Colonic mucosa (tissue), 4 donors: ENCODE measurements at regions not wholly inside any gene's neighbourhood (a gene's known extent, or its start where the extent isn't known, plus 50 kb on each side); places are given as distances from the start of the nearest gene placed in this dataset.

Experiments
- DNase-seq: peaks from one replicate; pipeline ENCODE4 v3.0.0-alpha.2; 2020
- H3K27ac ChIP-seq: fragments of 200-600 bp; one replicate; pipeline ENCODE4 v1.8.0; 2021
- H3K27me3 ChIP-seq: fragments of 200-600 bp; one replicate; pipeline ENCODE4 v1.8.0; 2021
- H3K36me3 ChIP-seq: fragments of 200-600 bp; one replicate; pipeline ENCODE4 v1.8.0; 2021
- H3K4me1 ChIP-seq: fragments of 200-600 bp; one replicate; pipeline ENCODE4 v1.8.0; 2021; ENCODE audit warnings: mild to moderate bottlenecking
- H3K4me3 ChIP-seq: fragments of 200-600 bp; one replicate; pipeline ENCODE4 v1.8.0; 2021
- H3K9ac ChIP-seq, 2 donors: one replicate each; pipeline ENCODE4 v1.7.0; 2013; ENCODE audit warnings: control low read depth in 2 of 2, low read depth in 2 of 2, low read length in 2 of 2
- H3K9me3 ChIP-seq: fragments of 200-600 bp; one replicate; pipeline ENCODE4 v1.8.0; 2021
- intact Hi-C: fragments of 100-400 bp; cut with DNase I; formaldehyde crosslinking; loops from one replicate; pipeline ENCODE4 v1.14.1; 2022
- TF ChIP-seq, protein P1 (sequence below): fragments of 200-600 bp; IDR thresholded peaks from one replicate; pipeline ENCODE4 v1.8.0; 2022; ENCODE audit warnings: antibody characterized with exemption, mild to moderate bottlenecking
- donor health status: healthy.
- donor health status: DM: no; HTN: no; CAD: no.
- donor health status: DM: no; HTN: no; CAD: no.

DNA sequence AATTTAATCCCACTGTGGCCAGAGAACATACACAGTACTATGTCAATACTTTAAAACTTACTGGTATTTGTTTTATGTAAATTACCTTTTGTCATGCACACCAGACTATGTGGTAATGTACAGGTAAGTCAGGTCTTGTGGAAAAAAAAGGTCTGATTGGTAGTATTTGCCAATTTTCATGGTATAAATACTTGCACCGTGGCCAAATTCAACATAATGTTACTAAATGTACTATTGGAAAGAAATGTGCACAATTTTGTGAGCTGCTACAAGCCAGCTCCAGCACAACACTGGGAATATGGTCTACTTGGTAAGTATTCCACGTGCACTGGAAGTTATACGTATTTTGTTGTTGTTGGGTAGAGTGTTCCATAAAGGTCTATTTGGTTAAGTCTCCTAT lies 392.5 kb downstream of the RPS24 start:
- no peak for DNase-seq
- TF ChIP-seq, protein P1, sequence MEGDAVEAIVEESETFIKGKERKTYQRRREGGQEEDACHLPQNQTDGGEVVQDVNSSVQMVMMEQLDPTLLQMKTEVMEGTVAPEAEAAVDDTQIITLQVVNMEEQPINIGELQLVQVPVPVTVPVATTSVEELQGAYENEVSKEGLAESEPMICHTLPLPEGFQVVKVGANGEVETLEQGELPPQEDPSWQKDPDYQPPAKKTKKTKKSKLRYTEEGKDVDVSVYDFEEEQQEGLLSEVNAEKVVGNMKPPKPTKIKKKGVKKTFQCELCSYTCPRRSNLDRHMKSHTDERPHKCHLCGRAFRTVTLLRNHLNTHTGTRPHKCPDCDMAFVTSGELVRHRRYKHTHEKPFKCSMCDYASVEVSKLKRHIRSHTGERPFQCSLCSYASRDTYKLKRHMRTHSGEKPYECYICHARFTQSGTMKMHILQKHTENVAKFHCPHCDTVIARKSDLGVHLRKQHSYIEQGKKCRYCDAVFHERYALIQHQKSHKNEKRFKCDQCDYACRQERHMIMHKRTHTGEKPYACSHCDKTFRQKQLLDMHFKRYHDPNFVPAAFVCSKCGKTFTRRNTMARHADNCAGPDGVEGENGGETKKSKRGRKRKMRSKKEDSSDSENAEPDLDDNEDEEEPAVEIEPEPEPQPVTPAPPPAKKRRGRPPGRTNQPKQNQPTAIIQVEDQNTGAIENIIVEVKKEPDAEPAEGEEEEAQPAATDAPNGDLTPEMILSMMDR = no peak
- Histone ChIP-seq H3K4me1 (no peaks in the 10 kb centered on the region), H3K27ac (no peak overlapping the region), H3K36me3 (no peaks in the 10 kb centered on the region), H3K9me3 (no peaks in the 10 kb centered on the region), H3K9ac (no peak overlapping the region), H3K27me3 (no peaks in the 10 kb centered on the region), H3K4me3 (no peak overlapping the region)
- intact Hi-C loops = loop anchor here (10.0 kb wide), 2 partner anchors 229 to 769 kb away; no protein-coding TSS in a partner anchor

DNA sequence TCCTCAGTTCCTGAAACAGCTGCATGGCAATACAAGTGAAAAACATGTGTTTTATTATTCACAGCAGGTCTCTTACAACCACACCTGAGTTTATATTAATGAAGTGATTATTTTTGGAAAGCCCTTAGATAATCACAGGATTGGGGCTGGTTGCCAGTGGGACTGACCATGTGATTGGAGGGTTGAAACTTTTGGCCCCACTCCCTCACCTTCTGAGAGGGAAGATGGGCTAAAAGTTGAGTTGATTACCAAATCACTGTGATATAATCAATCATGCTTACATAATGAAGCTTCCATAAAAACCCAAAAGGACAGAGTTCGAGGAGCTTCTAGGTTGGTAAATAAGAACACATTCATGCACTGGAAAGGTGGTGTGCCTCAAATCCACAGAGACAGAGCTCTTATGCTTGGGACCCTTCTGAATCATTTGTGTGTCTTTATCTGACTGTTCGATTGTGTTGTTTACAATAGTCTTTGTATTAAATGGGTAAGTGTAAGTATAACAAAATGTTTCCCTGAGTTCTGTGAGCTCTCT lies 393.9 kb downstream of the RPS24 start:
- TF ChIP-seq, protein P1 = no peak
- H3K36me3 ChIP-seq = no peaks in the 10 kb centered on the region
- no peak overlapping the region for H3K4me3 ChIP-seq
- no peak overlapping the region for H3K27ac ChIP-seq
- H3K4me1 ChIP-seq = no peaks in the 10 kb centered on the region
- intact Hi-C loops = loop anchor here (10.0 kb wide), 2 partner anchors 227 to 767 kb away; no protein-coding TSS in a partner anchor
- no peaks in the 10 kb centered on the region for H3K27me3 ChIP-seq
- no peak overlapping the region for H3K9ac ChIP-seq
- no peaks in the 10 kb centered on the region for H3K9me3 ChIP-seq
- DNase-seq = no peak

DNA sequence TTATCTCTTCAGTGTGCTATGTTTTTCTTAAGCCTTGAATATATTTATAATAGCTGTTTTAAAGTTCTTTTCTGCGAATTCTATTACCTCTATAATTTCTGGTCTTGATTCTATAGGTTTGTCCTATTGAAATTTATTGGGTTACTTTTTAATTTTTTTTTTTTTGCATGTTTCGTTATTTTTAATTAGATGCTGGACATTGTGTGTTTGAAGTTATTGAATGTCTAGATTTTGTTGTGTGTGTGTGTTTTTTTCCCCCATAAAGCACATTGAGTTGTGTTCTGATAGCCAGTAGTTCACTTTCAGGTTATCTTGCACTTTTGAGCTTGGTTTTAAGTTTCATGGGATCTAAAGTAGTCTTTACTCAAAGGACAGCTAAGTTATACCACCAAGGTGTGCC lies 394.9 kb downstream of the RPS24 start:
- intact Hi-C loops = loop anchor here (10.0 kb wide), 2 partner anchors 226 to 766 kb away; no protein-coding TSS in a partner anchor
- Histone ChIP-seq H3K4me3 (no peak overlapping the region), H3K4me1 (no peaks in the 10 kb centered on the region), H3K27ac (no peak overlapping the region), H3K36me3 (no peaks in the 10 kb centered on the region), H3K9me3 (no peaks in the 10 kb centered on the region), H3K9ac (no peak overlapping the region), H3K27me3 (no peaks in the 10 kb centered on the region)
- DNase-seq = no peak
- TF ChIP-seq, protein P1 = no peak

DNA sequence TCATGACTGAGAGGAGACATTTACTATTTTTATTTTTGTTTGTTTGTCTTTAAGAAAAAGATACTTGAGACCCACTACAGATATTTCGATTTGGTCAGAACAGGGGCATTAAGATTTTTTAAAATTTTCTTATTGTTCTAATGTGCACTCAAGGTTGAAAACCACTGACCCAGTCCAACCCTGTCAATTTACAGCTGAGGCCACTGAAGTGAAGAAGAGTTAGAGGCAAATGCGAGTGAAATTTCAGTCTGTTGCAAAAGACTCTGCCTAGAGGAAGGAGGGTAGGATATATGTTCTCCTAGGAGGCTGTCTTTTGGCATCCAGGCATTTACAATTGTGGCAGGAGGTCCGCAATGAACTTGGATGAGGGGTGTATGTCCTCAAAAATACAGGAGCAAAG lies 396.3 kb downstream of the RPS24 start:
- Histone ChIP-seq H3K9ac (no peak overlapping the region), H3K4me3 (no peak overlapping the region), H3K27me3 (no peaks in the 10 kb centered on the region), H3K36me3 (no peaks in the 10 kb centered on the region), H3K4me1 (no peaks in the 10 kb centered on the region), H3K27ac (no peak overlapping the region), H3K9me3 (no peaks in the 10 kb centered on the region)
- intact Hi-C loops = loop anchor here (10.0 kb wide), 2 partner anchors 225 to 765 kb away; no protein-coding TSS in a partner anchor
- DNase-seq = no peak
- TF ChIP-seq, protein P1 = no peak

DNA sequence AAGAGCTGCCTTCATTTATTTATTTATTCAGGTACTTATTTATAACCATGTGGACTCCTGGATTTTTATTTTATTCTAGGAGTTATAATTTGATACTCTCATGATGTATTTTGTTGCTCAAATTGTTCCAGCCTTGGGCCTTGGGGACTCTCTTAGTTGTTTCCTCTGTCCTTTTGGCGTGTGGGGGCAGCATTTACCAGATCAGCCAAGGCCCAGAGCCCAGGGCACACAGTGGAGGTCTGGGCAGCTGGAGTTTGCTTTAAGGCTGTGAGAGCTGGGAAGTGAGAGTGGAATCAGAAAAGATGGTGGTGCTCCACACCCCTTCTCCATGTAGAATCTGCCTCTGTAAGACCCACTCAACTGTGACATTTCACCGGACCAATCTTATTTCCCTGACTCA lies 398.9 kb downstream of the RPS24 start:
- no peaks in the 10 kb centered on the region for H3K4me1 ChIP-seq
- H3K9me3 ChIP-seq = no peaks in the 10 kb centered on the region
- intact Hi-C loops = no loop called here
- H3K4me3 ChIP-seq = no peak overlapping the region
- DNase-seq = no peak
- H3K9ac ChIP-seq = no peak overlapping the region
- no peaks in the 10 kb centered on the region for H3K36me3 ChIP-seq
- H3K27ac ChIP-seq = no peak overlapping the region
- TF ChIP-seq, protein P1 = no peak
- no peaks in the 10 kb centered on the region for H3K27me3 ChIP-seq
